H9 (cell line): ENCODE measurements at regions not wholly inside any gene's neighbourhood (a gene's known extent, or its start where the extent isn't known, plus 50 kb on each side); places are given as distances from the start of the nearest gene placed in this dataset.

Experiments used
- DNase-seq: peaks from one replicate; pipeline ENCODE4 v3.0.0-alpha.2; 2017
- H2AFZ ChIP-seq: one replicate; pipeline ENCODE4 v1.6.1; 2013; ENCODE audit warnings: mild to moderate bottlenecking, low read length, control low read depth, moderate library complexity
- H2AK5ac ChIP-seq: 2 replicates; pipeline ENCODE4 v1.6.1; 2013; ENCODE audit warnings: low read length, control low read depth, mixed read lengths; ENCODE audit not compliant: insufficient read length
- H2BK120ac ChIP-seq: one replicate; pipeline ENCODE4 v1.6.1; 2013; ENCODE audit warnings: low read depth, mild to moderate bottlenecking, low read length, control low read depth, inconsistent platforms; ENCODE audit not compliant: poor library complexity, severe bottlenecking
- H2BK12ac ChIP-seq: 2 replicates; pipeline ENCODE4 v1.6.1; 2013; ENCODE audit warnings: low read length, control low read depth, mixed read lengths, low read depth; ENCODE audit not compliant: insufficient read length
- H2BK15ac ChIP-seq: 2 replicates; pipeline ENCODE4 v1.6.1; 2013; ENCODE audit warnings: low read depth, low read length, control low read depth
- H2BK20ac ChIP-seq: one replicate; pipeline ENCODE4 v1.6.1; 2013; ENCODE audit warnings: low read depth, mild to moderate bottlenecking, low read length, control low read depth, inconsistent platforms; ENCODE audit not compliant: poor library complexity, severe bottlenecking
- H2BK5ac ChIP-seq: 2 replicates; pipeline ENCODE4 v1.6.1; 2013; ENCODE audit warnings: low read length, control low read depth, mixed read lengths; ENCODE audit not compliant: insufficient read length
- H3K14ac ChIP-seq: 2 replicates; pipeline ENCODE4 v1.6.1; 2013; ENCODE audit warnings: low read length, control low read depth; ENCODE audit not compliant: insufficient read depth
- H3K18ac ChIP-seq: 2 replicates; pipeline ENCODE4 v1.6.1; 2013; ENCODE audit warnings: low read depth, mild to moderate bottlenecking, mixed read lengths, low read length, control low read depth; ENCODE audit not compliant: insufficient read length
- H3K23ac ChIP-seq: 2 replicates; pipeline ENCODE4 v1.6.1; 2013; ENCODE audit warnings: low read length, control low read depth, mixed read lengths, low read depth; ENCODE audit not compliant: insufficient read length
- H3K23me2 ChIP-seq: 2 replicates; pipeline ENCODE4 v1.6.1; 2013; ENCODE audit warnings: low read depth, mild to moderate bottlenecking, mixed read lengths, low read length, control low read depth; ENCODE audit not compliant: insufficient read length, poor library complexity, severe bottlenecking
- H3K27ac ChIP-seq: 2 replicates; pipeline ENCODE4 v1.5.1; 2013; ENCODE audit warnings: low read length, control low read depth, mixed read lengths, low read depth; ENCODE audit not compliant: insufficient read length
- H3K27me3 ChIP-seq: 2 replicates; pipeline ENCODE4 v1.6.1; 2013; ENCODE audit warnings: low read length, control low read depth, inconsistent platforms; ENCODE audit not compliant: insufficient read depth
- H3K4ac ChIP-seq: 2 replicates; pipeline ENCODE4 v1.6.1; 2013; ENCODE audit warnings: low read depth, mild to moderate bottlenecking, control low read depth, inconsistent platforms, low read length, moderate library complexity
- H3K4me1 ChIP-seq: 2 replicates; pipeline ENCODE4 v1.6.1; 2013; ENCODE audit warnings: low read length, control low read depth, inconsistent platforms; ENCODE audit not compliant: insufficient read depth
- H3K4me2 ChIP-seq: 2 replicates; pipeline ENCODE4 v1.6.1; 2013; ENCODE audit warnings: low read length, control low read depth, mixed read lengths; ENCODE audit not compliant: insufficient read length, insufficient read depth
- H3K56ac ChIP-seq: 2 replicates; pipeline ENCODE4 v1.6.1; 2013; ENCODE audit warnings: low read depth, mild to moderate bottlenecking, mixed read lengths, low read length, control low read depth; ENCODE audit not compliant: insufficient read length
- H3K79me1 ChIP-seq: 2 replicates; pipeline ENCODE4 v1.6.1; 2013; ENCODE audit warnings: low read depth, mild to moderate bottlenecking, moderate library complexity, low read length, control low read depth, inconsistent platforms; ENCODE audit not compliant: insufficient read depth, poor library complexity, severe bottlenecking
- H3K79me2 ChIP-seq: 2 replicates; pipeline ENCODE4 v1.6.1; 2013; ENCODE audit warnings: low read length, control low read depth, inconsistent platforms; ENCODE audit not compliant: insufficient read depth
- H3K9ac ChIP-seq: 2 replicates; pipeline ENCODE4 v1.6.1; 2013; ENCODE audit warnings: low read length, control low read depth, mixed read lengths; ENCODE audit not compliant: insufficient read length; ENCODE audit errors: extremely low read depth
- H3K9me3 ChIP-seq: one replicate; pipeline ENCODE4 v1.6.1; 2013; ENCODE audit warnings: low read depth, low read length, inconsistent platforms; ENCODE audit not compliant: control insufficient read depth
- H3T11ph ChIP-seq: one replicate; pipeline ENCODE4 v1.6.1; 2013; ENCODE audit warnings: mild to moderate bottlenecking, low read length, control low read depth, inconsistent platforms
- H4K20me1 ChIP-seq: one replicate; pipeline ENCODE4 v1.6.1; 2013; ENCODE audit not compliant: control insufficient read depth, insufficient read length, insufficient read depth
- H4K5ac ChIP-seq: 2 replicates; pipeline ENCODE4 v1.6.1; 2013; ENCODE audit warnings: low read depth, mild to moderate bottlenecking, mixed read lengths, low read length, control low read depth; ENCODE audit not compliant: insufficient read length
- H4K8ac ChIP-seq: replicated peaks from 2 replicates; pipeline ENCODE4 v1.6.1; 2013; ENCODE audit warnings: low read length, control low read depth, mixed read lengths, low read depth; ENCODE audit not compliant: insufficient read length
- H4K91ac ChIP-seq: 2 replicates; pipeline ENCODE4 v1.6.1; 2013; ENCODE audit warnings: low read depth, mild to moderate bottlenecking, moderate library complexity, mixed read lengths, low read length, control low read depth; ENCODE audit not compliant: insufficient read length
- H3K27ac Mint-ChIP-seq, 3 experiments: 2 replicates in 2 of 3; 3 replicates in 1 of 3; pipeline ENCODE4 v1.8.0; 2020 to 2021; ENCODE audit warnings: mixed read lengths in 3 of 3, mild to moderate bottlenecking in 1 of 3, moderate library complexity in 1 of 3
- H3K27me3 Mint-ChIP-seq: 2 replicates; pipeline ENCODE4 v1.8.0; 2021; ENCODE audit warnings: low read depth, mild to moderate bottlenecking, moderate library complexity, mixed read lengths
- H3K36me3 Mint-ChIP-seq, 3 experiments: 2 replicates in 2 of 3; 3 replicates in 1 of 3; pipeline ENCODE4 v1.8.0; 2020 to 2021; ENCODE audit warnings: low read depth in 3 of 3, mixed read lengths in 3 of 3; ENCODE audit not compliant: insufficient read depth in 1 of 3
- H3K4me1 Mint-ChIP-seq, 2 experiments: 2 replicates each; pipeline ENCODE4 v1.8.0; 2020; ENCODE audit warnings: mixed read lengths in 2 of 2
- H3K4me3 Mint-ChIP-seq, 2 experiments: 2 replicates in 1 of 2; 3 replicates in 1 of 2; pipeline ENCODE4 v1.8.0; 2020 to 2021; ENCODE audit warnings: mild to moderate bottlenecking in 2 of 2, mixed read lengths in 2 of 2, moderate library complexity in 1 of 2
- H3K9me3 Mint-ChIP-seq, 2 experiments: 2 replicates in 1 of 2; 3 replicates in 1 of 2; pipeline ENCODE4 v1.8.0; 2020; ENCODE audit warnings: mild to moderate bottlenecking in 2 of 2, mixed read lengths in 2 of 2, moderate library complexity in 1 of 2
- CTCF ChIP-seq: fragments of 200-600 bp; sonication (generic); conservative IDR thresholded peaks from 3 replicates; pipeline ENCODE4 v1.8.0; 2021; ENCODE audit warnings: antibody characterized with exemption, mild to moderate bottlenecking
- WGBS: extraction: QIAGEN DNeasy Blood & Tissue Kit; methylation state at CpG from one replicate; pipeline ENCODE4 v1.1.7; 2013; ENCODE audit warnings: missing lambda C conversion rate, low lambda C conversion rate, mixed read lengths; ENCODE audit not compliant: insufficient read length; ENCODE audit errors: extremely low coverage; 5-methylcytosine and 5-hydroxymethylcytosine counted together

DNA sequence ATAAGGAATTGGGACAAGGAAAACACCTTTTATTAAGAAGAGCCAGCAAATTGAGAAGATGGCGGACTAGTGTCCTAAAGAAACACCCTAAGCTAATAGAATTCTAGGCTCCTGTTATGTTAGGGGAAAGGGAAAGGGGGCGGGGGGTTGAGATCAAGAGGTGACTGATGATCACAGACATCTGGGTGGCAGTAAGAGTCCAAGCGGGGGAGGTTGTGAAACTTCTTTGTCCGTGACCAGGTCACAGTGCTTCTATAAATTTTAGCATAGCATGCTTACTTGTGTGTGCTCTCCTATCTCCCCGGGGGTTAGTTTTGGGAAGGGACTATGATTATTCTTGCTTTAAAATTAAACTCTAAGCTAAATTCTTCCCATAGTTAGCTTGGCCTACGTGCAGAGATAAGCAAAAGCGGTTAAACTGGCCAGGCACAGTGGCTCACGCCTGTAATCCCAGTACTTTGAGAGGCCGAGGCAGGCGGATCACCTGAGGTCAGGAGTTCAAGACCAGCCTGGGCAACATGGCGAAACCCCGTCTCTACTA is 262.1 kb downstream of the SKIDA1 start:
- peaks cover 3 to 4% of the 10 kb centered on the region in 2 experiments; a peak in 3 of 5 replicates for H3K9me3 Mint-ChIP-seq
- no CpG with 5 or more reads among the region's 12 CpGs for WGBS
- H3K36me3 Mint-ChIP-seq, result peaks cover 2 to 12% (median 10%) of the 10 kb centered on the region in 3 experiments; a peak in 5 of 7 replicates

More for the DNA sequence above, 262.1 kb downstream of the SKIDA1 start:
- Histone ChIP-seq H2BK12ac (no peak overlapping the region), H3K79me2 (no peaks in the 10 kb centered on the region), H3K79me1 (no peaks in the 10 kb centered on the region), H4K91ac (no peak overlapping the region), H3K23me2 (no peaks in the 10 kb centered on the region), H3K9ac (no peak overlapping the region), H3K4me2 (no peak overlapping the region), H3K27me3 (no peaks in the 10 kb centered on the region), H3K23ac (no peak overlapping the region), H2BK15ac (no peak overlapping the region), H3K9me3 (no peaks in the 10 kb centered on the region), H3K4me1 (peaks cover 7% of the 10 kb centered on the region; the same call in 1 of the 2 replicates), H4K20me1 (no peaks in the 10 kb centered on the region), H3K56ac (no peak overlapping the region), H2BK120ac (no peak overlapping the region), H4K8ac (no peak overlapping the region), H2AFZ (no peak overlapping the region), H3T11ph (no peak overlapping the region), H2BK20ac (no peak overlapping the region), H2BK5ac (no peak overlapping the region), H4K5ac (no peak overlapping the region), H3K18ac (no peak overlapping the region), H3K27ac (no peak overlapping the region), H3K14ac (no peak overlapping the region), H3K4ac (no peak overlapping the region), H2AK5ac (no peak overlapping the region)
- Mint-ChIP-seq H3K27ac (no peak overlapping the region), H3K27me3 (no peaks in the 10 kb centered on the region), H3K4me3 (no peak overlapping the region), H3K4me1 (peaks cover 17 to 20% of the 10 kb centered on the region in 2 experiments)
- no peak for TF ChIP-seq CTCF
- DNase-seq, result no peak
